ENCODE measurements at regions not wholly inside any gene's neighbourhood (a gene's known extent, or its start where the extent isn't known, plus 50 kb on each side); places are given as distances from the start of the nearest gene placed in this dataset.

DNA sequence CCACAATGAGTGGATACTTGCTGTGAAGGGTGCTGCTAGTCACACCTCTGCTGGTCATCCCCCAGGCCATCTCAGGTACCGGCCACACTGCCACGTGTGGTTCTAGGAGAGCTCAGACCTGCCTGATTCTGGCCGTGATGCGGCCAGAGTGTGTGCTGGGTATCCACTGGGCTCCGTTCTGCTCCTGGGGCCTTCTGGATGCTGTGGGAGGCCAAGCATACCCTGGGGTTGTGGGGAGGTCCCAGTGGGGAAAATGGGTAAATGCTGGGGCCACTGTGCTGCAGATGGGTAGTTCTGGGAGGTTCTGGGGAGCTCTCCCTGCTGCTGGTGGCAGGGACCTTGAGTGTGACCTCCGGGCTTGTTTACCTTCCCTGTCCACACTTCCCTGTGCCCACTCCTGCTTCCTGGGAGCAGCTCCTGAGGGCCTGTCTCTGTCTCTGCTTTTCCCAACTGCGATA, 318.4 kb downstream of the GLRX3 start:
- TF ChIP-seq POLR2A (IDR thresholded peaks at IDR 0.05) (no peak), POLR2AphosphoS5 (IDR thresholded peaks at IDR 0.05) (no peak)
- TF ChIP-seq, protein P1, sequence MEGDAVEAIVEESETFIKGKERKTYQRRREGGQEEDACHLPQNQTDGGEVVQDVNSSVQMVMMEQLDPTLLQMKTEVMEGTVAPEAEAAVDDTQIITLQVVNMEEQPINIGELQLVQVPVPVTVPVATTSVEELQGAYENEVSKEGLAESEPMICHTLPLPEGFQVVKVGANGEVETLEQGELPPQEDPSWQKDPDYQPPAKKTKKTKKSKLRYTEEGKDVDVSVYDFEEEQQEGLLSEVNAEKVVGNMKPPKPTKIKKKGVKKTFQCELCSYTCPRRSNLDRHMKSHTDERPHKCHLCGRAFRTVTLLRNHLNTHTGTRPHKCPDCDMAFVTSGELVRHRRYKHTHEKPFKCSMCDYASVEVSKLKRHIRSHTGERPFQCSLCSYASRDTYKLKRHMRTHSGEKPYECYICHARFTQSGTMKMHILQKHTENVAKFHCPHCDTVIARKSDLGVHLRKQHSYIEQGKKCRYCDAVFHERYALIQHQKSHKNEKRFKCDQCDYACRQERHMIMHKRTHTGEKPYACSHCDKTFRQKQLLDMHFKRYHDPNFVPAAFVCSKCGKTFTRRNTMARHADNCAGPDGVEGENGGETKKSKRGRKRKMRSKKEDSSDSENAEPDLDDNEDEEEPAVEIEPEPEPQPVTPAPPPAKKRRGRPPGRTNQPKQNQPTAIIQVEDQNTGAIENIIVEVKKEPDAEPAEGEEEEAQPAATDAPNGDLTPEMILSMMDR (IDR thresholded peaks at IDR 0.05 in 8 of 11, conservative IDR thresholded peaks at IDR 0.05 in 3 of 11): no peak
